Type B pancreatic cell (in vitro differentiated cells): ENCODE measurements at regions not wholly inside any gene's neighbourhood (a gene's known extent, or its start where the extent isn't known, plus 50 kb on each side); places are given as distances from the start of the nearest gene placed in this dataset.
"Not testable (repeated sequence)": the region's sequence is repeated elsewhere in the genome, so short reads cannot be mapped to it uniquely, and the experiment has no call there.

Experiments
- DNase-seq: peaks from one replicate; pipeline ENCODE4 v3.0.0; 2021; ENCODE audit warnings: mixed read lengths; ENCODE audit not compliant: unreplicated experiment; ENCODE audit errors: extremely low spot score
- H3K27ac Mint-ChIP-seq: 2 replicates; pipeline ENCODE4 v1.8.0; 2021; ENCODE audit warnings: mild to moderate bottlenecking, mixed read lengths
- H3K27me3 Mint-ChIP-seq: 2 replicates; pipeline ENCODE4 v1.8.0; 2021; ENCODE audit warnings: mixed read lengths
- H3K36me3 Mint-ChIP-seq: 2 replicates; pipeline ENCODE4 v1.8.0; 2021; ENCODE audit warnings: mixed read lengths
- H3K4me1 Mint-ChIP-seq: one replicate; pipeline ENCODE4 v1.8.0; 2021; ENCODE audit warnings: mixed read lengths; ENCODE audit not compliant: unreplicated experiment
- H3K4me3 Mint-ChIP-seq: 2 replicates; pipeline ENCODE4 v1.8.0; 2021; ENCODE audit warnings: mild to moderate bottlenecking, mixed read lengths
- H3K9me3 Mint-ChIP-seq: 2 replicates; pipeline ENCODE4 v1.8.0; 2021; ENCODE audit warnings: mixed read lengths
- CTCF ChIP-seq: fragments of 200-600 bp; sonication (generic); conservative IDR thresholded peaks from 2 replicates; pipeline ENCODE4 v1.5.0; 2021; ENCODE audit warnings: antibody characterized with exemption, mild to moderate bottlenecking

GRCh38 chr6:134575221-134575620 is 257.3 kb upstream of the SGK1 start:
- H3K36me3 Mint-ChIP-seq, result no peaks in the 10 kb centered on the region
- H3K9me3 Mint-ChIP-seq, result peaks cover 9% of the 10 kb centered on the region
- DNase-seq, result no peak
- no peaks in the 10 kb centered on the region for H3K4me1 Mint-ChIP-seq
- H3K27ac Mint-ChIP-seq, result no peak overlapping the region
- H3K27me3 Mint-ChIP-seq, result peaks cover 39% of the 10 kb centered on the region
- H3K4me3 Mint-ChIP-seq, result no peak overlapping the region
- TF ChIP-seq CTCF, result no peak

- Mint-ChIP-seq H3K27ac (no peak overlapping the region), H3K36me3 (no peaks in the 10 kb centered on the region), H3K4me1 (no peaks in the 10 kb centered on the region), H3K4me3 (no peak overlapping the region), H3K27me3 (peaks cover 32% of the 10 kb centered on the region), H3K9me3 (peaks cover 9% of the 10 kb centered on the region)
- TF ChIP-seq CTCF, result no peak
- no peak for DNase-seq
These were observed 256.6 kb upstream of the SGK1 start for GRCh38 chr6:134574491-134574890.

GRCh38 chr6:134569996-134570395 is 252.1 kb upstream of the SGK1 start:
- H3K27me3 Mint-ChIP-seq, H3K4me3 Mint-ChIP-seq, DNase-seq, H3K27ac Mint-ChIP-seq, H3K4me1 Mint-ChIP-seq, H3K36me3 Mint-ChIP-seq: not testable (repeated sequence)
- H3K9me3 Mint-ChIP-seq, result peaks cover 21% of the 10 kb centered on the region

- TF ChIP-seq CTCF, result no peak
- H3K9me3 Mint-ChIP-seq, result peaks cover 12% of the 10 kb centered on the region
- H3K27ac Mint-ChIP-seq, result no peak overlapping the region
- H3K27me3 Mint-ChIP-seq, result no peaks in the 10 kb centered on the region
- H3K36me3 Mint-ChIP-seq, result no peaks in the 10 kb centered on the region
- DNase-seq, result no peak
- no peak overlapping the region for H3K4me3 Mint-ChIP-seq
- no peaks in the 10 kb centered on the region for H3K4me1 Mint-ChIP-seq
These were observed 246.8 kb upstream of the SGK1 start for GRCh38 chr6:134564705-134565104.

GRCh38 chr6:134560019-134560418 is 242.1 kb upstream of the SGK1 start:
- no peaks in the 10 kb centered on the region for H3K36me3 Mint-ChIP-seq
- TF ChIP-seq CTCF, result no peak
- H3K9me3 Mint-ChIP-seq, result peaks cover 6% of the 10 kb centered on the region
- no peak overlapping the region for H3K4me3 Mint-ChIP-seq
- H3K27ac Mint-ChIP-seq, result no peak overlapping the region
- no peak for DNase-seq
- H3K27me3 Mint-ChIP-seq, result no peaks in the 10 kb centered on the region
- no peaks in the 10 kb centered on the region for H3K4me1 Mint-ChIP-seq

- no peak for TF ChIP-seq CTCF
- no peaks in the 10 kb centered on the region for H3K27me3 Mint-ChIP-seq
These were observed 239.6 kb upstream of the SGK1 start for GRCh38 chr6:134557509-134557908.

More at GRCh38 chr6:134557509-134557908, 239.6 kb upstream of the SGK1 start:
- Mint-ChIP-seq H3K9me3 (peaks cover 10% of the 10 kb centered on the region), H3K4me1 (no peaks in the 10 kb centered on the region), H3K36me3 (no peaks in the 10 kb centered on the region), H3K27ac (no peak overlapping the region), H3K4me3 (no peak overlapping the region)
- no peak for DNase-seq
